CD4-positive, alpha-beta T cell (primary cell): ENCODE measurements at regions not wholly inside any gene's neighbourhood (a gene's known extent, or its start where the extent isn't known, plus 50 kb on each side); places are given as distances from the start of the nearest gene placed in this dataset.

Source experiments
- ATAC-seq: fragments of 200-7000 bp; cut with Tn5 transposase; one replicate; pipeline ENCODE4 v1.10.0; 2022; ENCODE audit warnings: mild to moderate bottlenecking; ENCODE audit not compliant: poor library complexity
- CTCF ChIA-PET: fragments of 350-600 bp; sonication (Branson Sonifier 250); formaldehyde crosslinking; loops from one replicate; lab custom pipeline; 2021; ENCODE audit warnings: antibody characterized with exemption, inconsistent platforms; lab: Charles Lee
- POLR2A ChIA-PET: fragments of 350-600 bp; sonication (Branson Sonifier 250); formaldehyde crosslinking; loops from one replicate; lab custom pipeline; 2021; ENCODE audit warnings: antibody characterized with exemption, inconsistent platforms; lab: Charles Lee
- DNase-seq, 14 experiments: peaks; one replicate each; pipeline ENCODE4 v3.0.0-alpha.2; 2013 to 2020; ENCODE audit warnings: mixed read lengths in 2 of 14
- H3K27ac ChIP-seq, 2 donors: one replicate each; pipeline versions ENCODE4 v1.5.1 to v1.7.0; 2013; ENCODE audit warnings: low read length in 2 of 2, low read depth in 1 of 2, mild to moderate bottlenecking in 1 of 2
- H3K27me3 ChIP-seq, 2 experiments: 1 replicate in 1 of 2; 2 replicates in 1 of 2; pipeline versions ENCODE4 v1.6.1 to v1.7.0; 2013; ENCODE audit warnings: low read length in 2 of 2, control low read depth in 1 of 2, mild to moderate bottlenecking in 1 of 2, moderate library complexity in 1 of 2; ENCODE audit not compliant: insufficient read depth in 2 of 2, control insufficient read depth in 1 of 2
- H3K36me3 ChIP-seq: one replicate; pipeline ENCODE4 v1.6.1; 2013; ENCODE audit warnings: low read length, control low read depth; ENCODE audit not compliant: insufficient read depth
- H3K4me1 ChIP-seq: one replicate; pipeline ENCODE4 v1.6.1; 2013; ENCODE audit warnings: low read length, control low read depth; ENCODE audit not compliant: insufficient read depth
- H3K4me3 ChIP-seq: one replicate; pipeline ENCODE4 v1.5.1; 2013; ENCODE audit warnings: mild to moderate bottlenecking, low read length, moderate library complexity
- H3K9me3 ChIP-seq, 2 experiments: 1 replicate in 1 of 2; 2 replicates in 1 of 2; pipeline versions ENCODE4 v1.6.1 to v1.7.0; 2013; ENCODE audit warnings: low read length in 2 of 2, mild to moderate bottlenecking in 2 of 2, control low read depth in 1 of 2, moderate library complexity in 1 of 2; ENCODE audit not compliant: control insufficient read depth in 1 of 2, insufficient read depth in 1 of 2
- H3K27ac Mint-ChIP-seq: one replicate; pipeline ENCODE4 v1.8.0; 2020; ENCODE audit warnings: mixed read lengths
- H3K27me3 Mint-ChIP-seq: one replicate; pipeline ENCODE4 v1.8.0; 2021; ENCODE audit warnings: mixed read lengths
- H3K36me3 Mint-ChIP-seq: one replicate; pipeline ENCODE4 v1.8.0; 2021; ENCODE audit warnings: low read depth, mixed read lengths
- H3K4me1 Mint-ChIP-seq: one replicate; pipeline ENCODE4 v1.8.0; 2021; ENCODE audit warnings: low read depth, mixed read lengths
- H3K4me3 Mint-ChIP-seq: one replicate; pipeline ENCODE4 v1.8.0; 2020; ENCODE audit warnings: mild to moderate bottlenecking, mixed read lengths
- H3K9me3 Mint-ChIP-seq: one replicate; pipeline ENCODE4 v1.8.0; 2020; ENCODE audit warnings: mixed read lengths
- CTCF ChIP-seq: fragments of 200-600 bp; IDR thresholded peaks from one replicate; pipeline ENCODE4 v1.8.0; 2022; ENCODE audit warnings: antibody characterized with exemption, mild to moderate bottlenecking
- intact Hi-C, 2 experiments: fragments of 100-400 bp; cut with DNase I in 1 of 2; cut with micrococcal nuclease in 1 of 2; formaldehyde crosslinking; loops; one replicate each; pipeline versions ENCODE4 v1.15.1 to v1.9.0; 2023 to 2025; cut with DNase I, micrococcal nuclease

DNA sequence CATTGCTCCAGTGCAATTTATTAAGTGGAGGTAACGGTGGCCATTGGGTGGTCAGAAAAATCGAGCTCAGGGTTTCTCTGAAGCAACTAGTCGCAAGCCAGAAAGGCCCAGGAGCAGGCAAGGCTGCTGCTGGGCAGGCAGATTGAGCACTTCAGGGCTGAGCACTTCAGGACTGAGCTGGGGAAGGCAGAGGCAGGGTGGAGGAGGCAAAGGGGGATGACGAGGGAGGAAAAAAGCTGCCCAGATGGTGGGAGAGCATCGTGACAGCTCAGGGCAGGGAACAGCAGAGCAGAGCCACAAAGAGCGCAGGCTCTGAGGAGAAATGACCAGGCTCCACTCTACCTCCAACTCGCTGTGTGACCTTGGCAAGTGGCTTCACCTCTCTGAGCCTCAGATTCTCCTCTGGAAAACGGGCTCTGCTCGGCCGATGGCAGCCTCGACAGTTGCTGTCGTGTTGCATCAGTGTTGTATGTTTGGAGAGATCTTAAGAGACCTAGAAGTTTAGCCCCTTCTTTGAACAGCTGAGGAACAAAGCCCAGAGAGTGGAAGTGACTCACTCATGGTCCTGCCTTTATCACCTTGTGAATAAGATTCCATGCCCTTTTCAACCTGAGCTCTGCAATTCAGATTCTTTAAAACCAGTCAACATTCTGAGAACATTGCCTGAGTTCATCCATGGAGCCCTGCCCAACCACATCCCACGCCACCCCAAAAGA, 141.4 kb downstream of the SYF2 start:
- Mint-ChIP-seq H3K36me3 (no peaks in the 10 kb centered on the region), H3K27ac (no peak overlapping the region), H3K9me3 (no peaks in the 10 kb centered on the region), H3K27me3 (no peaks in the 10 kb centered on the region), H3K4me1 (peaks cover 21% of the 10 kb centered on the region), H3K4me3 (no peak overlapping the region)
- TF ChIP-seq CTCF = no peak
- Histone ChIP-seq H3K27ac (no peak overlapping the region), H3K36me3 (no peaks in the 10 kb centered on the region), H3K9me3 (no peaks in the 10 kb centered on the region), H3K4me3 (no peak overlapping the region), H3K4me1 (peaks cover 15% of the 10 kb centered on the region), H3K27me3 (no peaks in the 10 kb centered on the region)
- ATAC-seq (no peak), DNase-seq (no peak)
- POLR2A ChIA-PET = no interaction called here
- CTCF ChIA-PET = no interaction called here
- intact Hi-C loops = no loop called here

DNA sequence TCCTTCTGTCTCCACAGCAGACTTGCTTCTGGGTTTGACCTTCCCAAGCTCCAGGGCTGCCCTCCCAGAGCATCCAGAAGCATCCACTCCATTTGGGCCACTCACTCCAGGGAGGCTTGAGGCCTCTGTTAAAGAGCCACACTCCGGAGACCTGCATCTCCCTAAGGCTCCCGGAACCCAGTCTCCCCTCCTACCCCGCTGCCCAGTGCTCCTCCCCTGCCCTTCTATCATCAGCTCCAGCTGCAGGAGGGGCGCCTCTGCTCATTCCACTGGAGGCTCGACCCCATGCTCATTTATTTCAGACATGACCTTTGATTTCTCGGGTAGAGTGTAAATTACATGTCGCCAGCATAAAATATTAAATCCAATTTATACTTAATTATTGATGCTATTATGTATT, 142.5 kb downstream of the SYF2 start:
- CTCF ChIA-PET = no interaction called here
- ATAC-seq = no peak

DNA sequence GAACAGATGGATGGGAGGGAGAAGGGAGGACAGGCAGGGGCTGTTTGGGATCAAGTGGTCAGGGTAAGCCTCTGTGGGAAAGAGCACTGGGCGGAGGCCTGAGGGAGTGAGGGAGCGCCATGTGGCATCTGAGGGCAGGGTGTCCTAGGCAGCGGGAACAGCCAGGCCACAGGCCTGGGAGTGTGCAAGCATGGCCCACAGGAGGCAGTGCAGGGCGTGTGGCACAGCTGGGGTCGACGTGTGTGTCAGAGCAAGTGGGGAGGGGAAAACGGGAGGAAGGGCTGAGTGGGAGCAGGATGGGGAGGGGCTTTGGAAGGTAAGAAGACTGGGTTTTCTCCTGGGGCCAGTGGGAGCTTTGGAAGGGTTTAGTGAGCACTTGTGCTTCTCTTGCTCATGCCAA, 143.4 kb downstream of the SYF2 start:
- Histone ChIP-seq H3K27me3 (no peaks in the 10 kb centered on the region), H3K9me3 (no peaks in the 10 kb centered on the region), H3K36me3 (no peaks in the 10 kb centered on the region), H3K4me1 (no peaks in the 10 kb centered on the region), H3K27ac (no peak overlapping the region), H3K4me3 (no peak overlapping the region)
- CTCF ChIA-PET = no interaction called here
- Mint-ChIP-seq H3K4me3 (no peak overlapping the region), H3K36me3 (no peaks in the 10 kb centered on the region), H3K9me3 (no peaks in the 10 kb centered on the region), H3K4me1 (peaks cover 3% of the 10 kb centered on the region), H3K27me3 (no peaks in the 10 kb centered on the region), H3K27ac (no peak overlapping the region)
- intact Hi-C loops = no loop called here
- no peak for TF ChIP-seq CTCF
- ATAC-seq = no peak
- DNase-seq = no peak
- POLR2A ChIA-PET = no interaction called here

More for the DNA sequence above, 142.5 kb downstream of the SYF2 start:
- no peak overlapping the region for H3K4me3 ChIP-seq
- H3K4me3 Mint-ChIP-seq = no peak overlapping the region
- no peaks in the 10 kb centered on the region for H3K9me3 ChIP-seq
- peaks cover 4% of the 10 kb centered on the region for H3K4me1 ChIP-seq
- H3K36me3 Mint-ChIP-seq = no peaks in the 10 kb centered on the region
- peaks cover 10% of the 10 kb centered on the region for H3K4me1 Mint-ChIP-seq
- no peak overlapping the region for H3K27ac ChIP-seq
- no peaks in the 10 kb centered on the region for H3K27me3 ChIP-seq
- H3K36me3 ChIP-seq = no peaks in the 10 kb centered on the region
- H3K9me3 Mint-ChIP-seq = no peaks in the 10 kb centered on the region
- DNase-seq = no peak
- POLR2A ChIA-PET = no interaction called here
- TF ChIP-seq CTCF = no peak
- H3K27me3 Mint-ChIP-seq = no peaks in the 10 kb centered on the region
- H3K27ac Mint-ChIP-seq = no peak overlapping the region
- intact Hi-C loops = no loop called here
